Loucy (cell line): ENCODE measurements at regions not wholly inside any gene's neighbourhood (a gene's known extent, or its start where the extent isn't known, plus 50 kb on each side); places are given as distances from the start of the nearest gene placed in this dataset.

Source experiments
- CTCF ChIP-seq: fragments of 200-600 bp; sonication (generic); conservative IDR thresholded peaks from 2 replicates; pipeline ENCODE4 v1.5.1; 2014; ENCODE audit warnings: mild to moderate bottlenecking, antibody characterized with exemption, low read length
- EZH2phosphoT487 ChIP-seq: fragments of 200-600 bp; IDR thresholded peaks from 2 replicates; pipeline ENCODE4 v1.6.1; 2018; ENCODE audit warnings: antibody characterized with exemption, mild to moderate bottlenecking, moderate library complexity, borderline replicate concordance

GRCh38 chr5:58346041-58346440 lies 113.8 kb downstream of the PLK2 start:
- TF ChIP-seq CTCF (no peak), EZH2phosphoT487 (no peak)
